Esophagus squamous epithelium (tissue), 5 donors: ENCODE measurements at regions not wholly inside any gene's neighbourhood (a gene's known extent, or its start where the extent isn't known, plus 50 kb on each side); places are given as distances from the start of the nearest gene placed in this dataset.

Experiments used
- DNase-seq: peaks from one replicate; lab custom pipeline; 2025; lab: John Stamatoyannopoulos, UW
- H3K27ac ChIP-seq, 4 donors: fragments of 200-600 bp; sonication (generic); one replicate each; pipeline ENCODE4 v1.5.1; 2016 to 2019; ENCODE audit warnings: mild to moderate bottlenecking in 1 of 4
- H3K27me3 ChIP-seq, 4 donors: fragments of 200-600 bp; sonication (generic); 1 replicate in 3 of 4; 2 replicates in 1 of 4; pipeline versions ENCODE4 v1.5.1 to v1.6.0; 2017 to 2021; ENCODE audit warnings: antibody characterized with exemption in 1 of 4
- H3K36me3 ChIP-seq, 3 donors: fragments of 200-600 bp; sonication (generic); one replicate each; pipeline ENCODE4 v1.5.1; 2016 to 2019
- H3K4me1 ChIP-seq, 3 donors: fragments of 200-600 bp; sonication (generic); one replicate each; pipeline ENCODE4 v1.5.1; 2017 to 2019
- H3K4me3 ChIP-seq, 4 donors: fragments of 200-600 bp; sonication (generic); 1 replicate in 3 of 4; 2 replicates in 1 of 4; pipeline ENCODE4 v1.5.1; 2016 to 2019; ENCODE audit warnings: mild to moderate bottlenecking in 2 of 4, moderate library complexity in 1 of 4
- H3K9me3 ChIP-seq, 3 donors: fragments of 200-600 bp; sonication (generic); one replicate each; pipeline ENCODE4 v1.5.1; 2016 to 2019
- CTCF ChIP-seq, 6 experiments: fragments of 450-650 bp in 4 of 6; fragments of 200-600 bp in 2 of 6; sonication (generic) in 2 of 6; IDR thresholded peaks; one replicate each; pipeline ENCODE4 v1.5.1; 2016 to 2019; ENCODE audit warnings: antibody characterized with exemption in 6 of 6, mild to moderate bottlenecking in 4 of 6, moderate library complexity in 4 of 6
- POLR2A ChIP-seq, 4 donors: fragments of 450-650 bp; IDR thresholded peaks; one replicate each; pipeline ENCODE4 v1.6.1; 2017; ENCODE audit warnings: antibody characterized with exemption in 4 of 4, mild to moderate bottlenecking in 4 of 4, moderate library complexity in 3 of 4
- WGBS, 2 donors: methylation state at CpG; one replicate each; pipeline ENCODE4 v1.1.5; 2018; 5-methylcytosine and 5-hydroxymethylcytosine counted together
- intact Hi-C: fragments of 100-400 bp; cut with DNase I; formaldehyde crosslinking; loops from one replicate; pipeline ENCODE4 v1.15.0; 2022
- donor health status: DM: yes; HTN: yes; CAD: no.

GRCh38 chr13:108551674-108552073 lies 77.7 kb upstream of the MYO16 start:
- H3K27me3 ChIP-seq: no peaks in the 10 kb centered on the region
- intact Hi-C loops: no loop called here
- no peak overlapping the region for H3K27ac ChIP-seq
- no peak overlapping the region for H3K4me3 ChIP-seq
- no peaks in the 10 kb centered on the region for H3K4me1 ChIP-seq
- no peak for DNase-seq
- 59 to 86% methylated on average over 1 to 2 of the region's 2 CpGs for WGBS, 2 donors
- H3K36me3 ChIP-seq: no peaks in the 10 kb centered on the region
- TF ChIP-seq POLR2A (IDR thresholded peaks at IDR 0.05) (no peak), CTCF (IDR thresholded peaks at IDR 0.05) (no peak)
- H3K9me3 ChIP-seq: no peaks in the 10 kb centered on the region

GRCh38 chr13:108558489-108558888 lies 70.9 kb upstream of the MYO16 start:
- H3K9me3 ChIP-seq: no peaks in the 10 kb centered on the region
- H3K36me3 ChIP-seq: no peaks in the 10 kb centered on the region
- TF ChIP-seq POLR2A (IDR thresholded peaks at IDR 0.05) (no peak), CTCF (IDR thresholded peaks at IDR 0.05) (no peak)
- intact Hi-C loops: no loop called here
- WGBS, 2 donors: 42 to 46% methylated on average over 4 of the region's 4 CpGs
- DNase-seq: no peak
- no peak overlapping the region for H3K27ac ChIP-seq
- no peaks in the 10 kb centered on the region for H3K27me3 ChIP-seq
- no peak overlapping the region for H3K4me3 ChIP-seq
- H3K4me1 ChIP-seq: no peaks in the 10 kb centered on the region

- no peak overlapping the region for H3K27ac ChIP-seq
- H3K4me1 ChIP-seq: no peaks in the 10 kb centered on the region
- no peak for DNase-seq
- H3K9me3 ChIP-seq: no peaks in the 10 kb centered on the region
- WGBS, 2 donors: 51 to 62% methylated on average over 3 of the region's 3 CpGs
- no peaks in the 10 kb centered on the region for H3K27me3 ChIP-seq
- TF ChIP-seq POLR2A (IDR thresholded peaks at IDR 0.05) (no peak), CTCF (IDR thresholded peaks at IDR 0.05) (no peak)
- intact Hi-C loops: no loop called here
- H3K4me3 ChIP-seq: no peak overlapping the region
- H3K36me3 ChIP-seq: no peaks in the 10 kb centered on the region
These were observed 69.3 kb upstream of the MYO16 start for GRCh38 chr13:108560093-108560492.

- Histone ChIP-seq H3K27me3 (no peaks in the 10 kb centered on the region), H3K9me3 (no peaks in the 10 kb centered on the region), H3K4me1 (no peaks in the 10 kb centered on the region), H3K36me3 (no peaks in the 10 kb centered on the region), H3K27ac (no peak overlapping the region), H3K4me3 (no peak overlapping the region)
- WGBS, 2 donors: 20 to 35% methylated on average over 2 of the region's 2 CpGs
- no peak for DNase-seq
- intact Hi-C loops: no loop called here
- TF ChIP-seq CTCF (IDR thresholded peaks at IDR 0.05) (no peak), POLR2A (IDR thresholded peaks at IDR 0.05) (no peak)
These were observed 68.3 kb upstream of the MYO16 start for GRCh38 chr13:108561149-108561548.

- no peak for DNase-seq
- H3K27ac ChIP-seq: no peak overlapping the region
- intact Hi-C loops: no loop called here
- no peaks in the 10 kb centered on the region for H3K9me3 ChIP-seq
- H3K4me3 ChIP-seq: no peak overlapping the region
- H3K27me3 ChIP-seq: no peaks in the 10 kb centered on the region
- WGBS, 2 donors: 62 to 82% methylated on average over 2 of the region's 2 CpGs
- no peaks in the 10 kb centered on the region for H3K4me1 ChIP-seq
- no peaks in the 10 kb centered on the region for H3K36me3 ChIP-seq
- TF ChIP-seq POLR2A (IDR thresholded peaks at IDR 0.05) (no peak), CTCF (IDR thresholded peaks at IDR 0.05) (no peak)
These were observed 62.8 kb upstream of the MYO16 start for GRCh38 chr13:108566413-108567170.
